ENCODE measurements at regions not wholly inside any gene's neighbourhood (a gene's known extent, or its start where the extent isn't known, plus 50 kb on each side); places are given as distances from the start of the nearest gene placed in this dataset.

DNA sequence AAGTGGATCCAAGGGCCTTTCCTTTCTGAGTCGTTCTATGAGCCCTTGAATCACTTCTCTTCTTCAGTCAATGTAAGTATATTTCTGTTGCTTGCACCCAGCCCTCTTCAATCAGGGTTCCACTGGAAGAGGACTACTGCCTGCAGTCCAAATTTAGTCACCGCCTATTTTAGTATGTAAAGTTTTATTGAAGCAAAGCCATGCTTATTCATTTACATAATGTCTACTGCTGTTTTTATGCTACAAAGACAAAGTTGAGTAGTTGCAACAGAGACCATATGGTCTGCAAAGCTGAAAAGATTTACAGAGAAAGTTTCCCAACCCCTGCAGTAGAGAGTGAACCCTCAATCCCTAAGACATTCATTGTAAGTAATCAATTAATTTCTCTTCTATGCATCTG lies 332.5 kb upstream of the TNP1 start:
- Histone ChIP-seq H4K20me1 (ENCODE audit: insufficient read depth, low read length) (no peaks in the 10 kb centered on the region), H3K27me3 (ENCODE audit: control insufficient read depth in 1 of 2, insufficient read depth in 2 of 2, low read length in 2 of 2) (no peaks in the 10 kb centered on the region; a peak in 1 of 5 replicates), H3K4me3 (replicated peaks in 1 of 3; ENCODE audit: insufficient read depth in 1 of 3, low read depth in 2 of 3, low read length in 3 of 3) (no peak overlapping the region), H3K36me3 (replicated peaks in 1 of 2; ENCODE audit: control insufficient read depth in 1 of 2, insufficient read depth in 2 of 2, low read length in 2 of 2) (no peaks in the 10 kb centered on the region), H3K27ac (ENCODE audit: extremely low read length, insufficient read depth, low read length) (no peak overlapping the region), H3K4me2 (ENCODE audit: low read depth, low read length) (no peak overlapping the region), H3K4me1 (ENCODE audit: insufficient read depth, low read length) (no peaks in the 10 kb centered on the region), H3K9ac (ENCODE audit: insufficient read depth, low read depth, low read length) (no peak overlapping the region), H2AFZ (ENCODE audit: low read length) (no peak overlapping the region), H3K79me2 (ENCODE audit: insufficient read depth, low read length) (no peaks in the 10 kb centered on the region), H3K9me3 (ENCODE audit: low read length) (0 out of 2 replicates have a peak, but pooled peaks cover 4% of the 10 kb centered on the region)
- POLR2A ChIA-PET: no interaction called here
- no TSS peak for BruUV-seq (replicated peaks)
- no peak for FAIRE-seq
- intact Hi-C loops (cut with micrococcal nuclease; ENCODE audit: unreplicated experiment): no loop called here
- no peak for ATAC-seq
- in situ Hi-C loops (cut with HindIII; ENCODE audit: extremely low pct_ligation_motif_present, low pct_unique_long_range_greater_than_20kb): no loop called here
- CTCF ChIA-PET (ENCODE audit: low intra/inter-chr PET ratio, low total read pairs): no interaction called here
- TF ChIP-seq FLYWCH1 (CRISPR knock-in tag; IDR thresholded peaks at IDR 0.05): no peak
- TF ChIP-seq ZNF598 (CRISPR knock-in tag; IDR thresholded peaks at IDR 0.05; ENCODE audit: borderline replicate concordance): no peak
- TF ChIP-seq CENPT (CRISPR knock-in tag; IDR thresholded peaks at IDR 0.05; ENCODE audit: low read depth): no peak
- TF ChIP-seq, protein P1, sequence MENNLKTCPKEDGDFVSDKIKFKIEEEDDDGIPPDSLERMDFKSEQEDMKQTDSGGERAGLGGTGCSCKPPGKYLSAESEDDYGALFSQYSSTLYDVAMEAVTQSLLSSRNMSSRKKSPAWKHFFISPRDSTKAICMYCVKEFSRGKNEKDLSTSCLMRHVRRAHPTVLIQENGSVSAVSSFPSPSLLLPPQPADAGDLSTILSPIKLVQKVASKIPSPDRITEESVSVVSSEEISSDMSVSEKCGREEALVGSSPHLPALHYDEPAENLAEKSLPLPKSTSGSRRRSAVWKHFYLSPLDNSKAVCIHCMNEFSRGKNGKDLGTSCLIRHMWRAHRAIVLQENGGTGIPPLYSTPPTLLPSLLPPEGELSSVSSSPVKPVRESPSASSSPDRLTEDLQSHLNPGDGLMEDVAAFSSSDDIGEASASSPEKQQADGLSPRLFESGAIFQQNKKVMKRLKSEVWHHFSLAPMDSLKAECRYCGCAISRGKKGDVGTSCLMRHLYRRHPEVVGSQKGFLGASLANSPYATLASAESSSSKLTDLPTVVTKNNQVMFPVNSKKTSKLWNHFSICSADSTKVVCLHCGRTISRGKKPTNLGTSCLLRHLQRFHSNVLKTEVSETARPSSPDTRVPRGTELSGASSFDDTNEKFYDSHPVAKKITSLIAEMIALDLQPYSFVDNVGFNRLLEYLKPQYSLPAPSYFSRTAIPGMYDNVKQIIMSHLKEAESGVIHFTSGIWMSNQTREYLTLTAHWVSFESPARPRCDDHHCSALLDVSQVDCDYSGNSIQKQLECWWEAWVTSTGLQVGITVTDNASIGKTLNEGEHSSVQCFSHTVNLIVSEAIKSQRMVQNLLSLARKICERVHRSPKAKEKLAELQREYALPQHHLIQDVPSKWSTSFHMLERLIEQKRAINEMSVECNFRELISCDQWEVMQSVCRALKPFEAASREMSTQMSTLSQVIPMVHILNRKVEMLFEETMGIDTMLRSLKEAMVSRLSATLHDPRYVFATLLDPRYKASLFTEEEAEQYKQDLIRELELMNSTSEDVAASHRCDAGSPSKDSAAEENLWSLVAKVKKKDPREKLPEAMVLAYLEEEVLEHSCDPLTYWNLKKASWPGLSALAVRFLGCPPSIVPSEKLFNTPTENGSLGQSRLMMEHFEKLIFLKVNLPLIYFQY (CRISPR knock-in tag; IDR thresholded peaks at IDR 0.05; ENCODE audit: borderline replicate concordance): no peak
- TF ChIP-seq, protein P2, sequence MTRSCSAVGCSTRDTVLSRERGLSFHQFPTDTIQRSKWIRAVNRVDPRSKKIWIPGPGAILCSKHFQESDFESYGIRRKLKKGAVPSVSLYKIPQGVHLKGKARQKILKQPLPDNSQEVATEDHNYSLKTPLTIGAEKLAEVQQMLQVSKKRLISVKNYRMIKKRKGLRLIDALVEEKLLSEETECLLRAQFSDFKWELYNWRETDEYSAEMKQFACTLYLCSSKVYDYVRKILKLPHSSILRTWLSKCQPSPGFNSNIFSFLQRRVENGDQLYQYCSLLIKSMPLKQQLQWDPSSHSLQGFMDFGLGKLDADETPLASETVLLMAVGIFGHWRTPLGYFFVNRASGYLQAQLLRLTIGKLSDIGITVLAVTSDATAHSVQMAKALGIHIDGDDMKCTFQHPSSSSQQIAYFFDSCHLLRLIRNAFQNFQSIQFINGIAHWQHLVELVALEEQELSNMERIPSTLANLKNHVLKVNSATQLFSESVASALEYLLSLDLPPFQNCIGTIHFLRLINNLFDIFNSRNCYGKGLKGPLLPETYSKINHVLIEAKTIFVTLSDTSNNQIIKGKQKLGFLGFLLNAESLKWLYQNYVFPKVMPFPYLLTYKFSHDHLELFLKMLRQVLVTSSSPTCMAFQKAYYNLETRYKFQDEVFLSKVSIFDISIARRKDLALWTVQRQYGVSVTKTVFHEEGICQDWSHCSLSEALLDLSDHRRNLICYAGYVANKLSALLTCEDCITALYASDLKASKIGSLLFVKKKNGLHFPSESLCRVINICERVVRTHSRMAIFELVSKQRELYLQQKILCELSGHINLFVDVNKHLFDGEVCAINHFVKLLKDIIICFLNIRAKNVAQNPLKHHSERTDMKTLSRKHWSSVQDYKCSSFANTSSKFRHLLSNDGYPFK (CRISPR knock-in tag; IDR thresholded peaks at IDR 0.05; ENCODE audit: borderline replicate concordance): no peak
- TF ChIP-seq ZNF326 (CRISPR knock-in tag; IDR thresholded peaks at IDR 0.05; ENCODE audit: borderline replicate concordance): no peak
- TF ChIP-seq SAFB2 (CRISPR knock-in tag; IDR thresholded peaks at IDR 0.05; ENCODE audit: borderline replicate concordance, low read depth): no peak
- TF ChIP-seq KDM3A (CRISPR knock-in tag; IDR thresholded peaks at IDR 0.05; ENCODE audit: low read depth): no peak
- no peak for TF ChIP-seq ZNF510 (CRISPR knock-in tag; IDR thresholded peaks at IDR 0.05; ENCODE audit: low read depth)
- TF ChIP-seq MEIS1 (CRISPR knock-in tag; IDR thresholded peaks at IDR 0.05; ENCODE audit: borderline replicate concordance): no peak
- no peak for TF ChIP-seq KLF13 (CRISPR knock-in tag; IDR thresholded peaks at IDR 0.05)
- TF ChIP-seq, protein P3, sequence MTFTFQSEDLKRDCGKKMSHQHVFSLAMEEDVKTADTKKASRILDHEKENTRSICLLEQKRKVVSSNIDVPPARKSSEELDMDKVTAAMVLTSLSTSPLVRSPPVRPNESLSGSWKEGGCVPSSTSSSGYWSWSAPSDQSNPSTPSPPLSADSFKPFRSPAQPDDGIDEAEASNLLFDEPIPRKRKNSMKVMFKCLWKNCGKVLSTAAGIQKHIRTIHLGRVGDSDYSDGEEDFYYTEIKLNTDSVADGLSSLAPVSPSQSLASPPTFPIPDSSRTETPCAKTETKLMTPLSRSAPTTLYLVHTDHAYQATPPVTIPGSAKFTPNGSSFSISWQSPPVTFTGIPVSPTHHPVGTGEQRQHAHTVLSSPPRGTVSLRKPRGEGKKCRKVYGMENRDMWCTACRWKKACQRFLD (CRISPR knock-in tag; IDR thresholded peaks at IDR 0.05; ENCODE audit: borderline replicate concordance): no peak
- no peak for TF ChIP-seq ZSCAN25 (CRISPR knock-in tag; IDR thresholded peaks at IDR 0.05)
- no peak for TF ChIP-seq ZNF709 (CRISPR knock-in tag; IDR thresholded peaks at IDR 0.05)
- 36% methylated on average over 2 of the region's 2 CpGs for WGBS (ENCODE audit: low lambda C conversion rate)
- DNase-seq (ENCODE audit: low spot score): no peak
